ENCODE measurements at regions not wholly inside any gene's neighbourhood (a gene's known extent, or its start where the extent isn't known, plus 50 kb on each side); places are given as distances from the start of the nearest gene placed in this dataset.

- no peak overlapping the region for H3K9ac ChIP-seq (ENCODE audit: low read length)
- peak overlapping the region; percentile 41; the same call in 1 of the 2 replicates for H3K27ac ChIP-seq (ENCODE audit: low read length)
- no peaks in the 10 kb centered on the region for H3K36me3 ChIP-seq (replicated peaks; ENCODE audit: insufficient read depth, low read length)
- H3K4me1 ChIP-seq (ENCODE audit: low read length), result peaks cover 28% of the 10 kb centered on the region
- H3K9me3 ChIP-seq (replicated peaks; ENCODE audit: insufficient read depth, low read length), result no peaks in the 10 kb centered on the region
- TF ChIP-seq CTCF (IDR thresholded peaks at IDR 0.05; ENCODE audit: low read length) (no peak), EZH2phosphoT487 (IDR thresholded peaks at IDR 0.05; ENCODE audit: low read length) (no peak), EZH2 (optimal IDR thresholded peaks at IDR 0.05; ENCODE audit: low read depth, low read length) (no peak)
- H3K27me3 ChIP-seq (replicated peaks; ENCODE audit: insufficient read depth, low read length), result no peaks in the 10 kb centered on the region
- H4K20me1 ChIP-seq (ENCODE audit: insufficient read depth, low read length), result no peaks in the 10 kb centered on the region
- H3F3A ChIP-seq (ENCODE audit: insufficient read depth, low read length), result peaks cover 14% of the 10 kb centered on the region
- peak; percentile 68 for DNase-seq
- H3K79me2 ChIP-seq (ENCODE audit: low read length), result no peaks in the 10 kb centered on the region
- H3K4me3 ChIP-seq (ENCODE audit: low read length), result peak overlapping the region; percentile 13; the same call in 1 of the 2 replicates
- H2AFZ ChIP-seq (ENCODE audit: low read length), result no peak overlapping the region
- peak overlapping the region; percentile 57 for H3K4me2 ChIP-seq (ENCODE audit: low read depth, low read length)
- no peaks in the 10 kb centered on the region for H3K9me2 ChIP-seq (replicated peaks; ENCODE audit: insufficient read depth, low read length)
These were observed 633.7 kb downstream of the MECOM start for GRCh38 chr3:169029674-169030285.

DNA sequence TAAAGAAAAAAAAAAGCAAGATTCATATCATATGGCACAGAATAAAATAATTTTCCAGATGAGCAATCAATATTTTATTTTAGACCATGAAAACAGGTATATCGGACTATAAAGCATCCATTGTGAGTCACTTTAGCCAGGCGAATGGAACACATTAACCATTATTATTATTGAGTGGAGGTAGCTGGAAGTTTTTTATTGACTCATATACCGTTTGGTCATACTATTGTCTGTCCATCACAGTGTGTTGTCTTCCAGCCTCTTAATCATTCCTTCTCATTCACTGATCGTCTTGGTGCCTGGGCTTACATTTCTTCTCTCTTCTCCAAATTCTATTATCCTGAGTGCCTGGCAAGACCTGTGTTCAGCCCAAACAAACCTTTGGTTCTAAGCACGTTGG is 634.8 kb downstream of the MECOM start:
- Histone ChIP-seq H3K27ac (ENCODE audit: low read length) (no peak overlapping the region), H3K9me3 (replicated peaks; ENCODE audit: insufficient read depth, low read length) (no peaks in the 10 kb centered on the region), H3K4me1 (ENCODE audit: low read length) (peaks cover 28% of the 10 kb centered on the region), H3F3A (ENCODE audit: insufficient read depth, low read length) (peaks cover 14% of the 10 kb centered on the region), H4K20me1 (ENCODE audit: insufficient read depth, low read length) (no peaks in the 10 kb centered on the region), H3K27me3 (replicated peaks; ENCODE audit: insufficient read depth, low read length) (no peaks in the 10 kb centered on the region), H3K4me2 (ENCODE audit: low read depth, low read length) (peak overlapping the region; percentile 57), H2AFZ (ENCODE audit: low read length) (no peak overlapping the region), H3K4me3 (ENCODE audit: low read length) (no peak overlapping the region), H3K9me2 (replicated peaks; ENCODE audit: insufficient read depth, low read length) (no peaks in the 10 kb centered on the region), H3K36me3 (replicated peaks; ENCODE audit: insufficient read depth, low read length) (no peaks in the 10 kb centered on the region), H3K79me2 (ENCODE audit: low read length) (no peaks in the 10 kb centered on the region), H3K9ac (ENCODE audit: low read length) (no peak overlapping the region)
- DNase-seq, result no peak
- TF ChIP-seq CTCF (IDR thresholded peaks at IDR 0.05; ENCODE audit: low read length) (no peak), EZH2 (optimal IDR thresholded peaks at IDR 0.05; ENCODE audit: low read depth, low read length) (no peak), EZH2phosphoT487 (IDR thresholded peaks at IDR 0.05; ENCODE audit: low read length) (no peak)

DNA sequence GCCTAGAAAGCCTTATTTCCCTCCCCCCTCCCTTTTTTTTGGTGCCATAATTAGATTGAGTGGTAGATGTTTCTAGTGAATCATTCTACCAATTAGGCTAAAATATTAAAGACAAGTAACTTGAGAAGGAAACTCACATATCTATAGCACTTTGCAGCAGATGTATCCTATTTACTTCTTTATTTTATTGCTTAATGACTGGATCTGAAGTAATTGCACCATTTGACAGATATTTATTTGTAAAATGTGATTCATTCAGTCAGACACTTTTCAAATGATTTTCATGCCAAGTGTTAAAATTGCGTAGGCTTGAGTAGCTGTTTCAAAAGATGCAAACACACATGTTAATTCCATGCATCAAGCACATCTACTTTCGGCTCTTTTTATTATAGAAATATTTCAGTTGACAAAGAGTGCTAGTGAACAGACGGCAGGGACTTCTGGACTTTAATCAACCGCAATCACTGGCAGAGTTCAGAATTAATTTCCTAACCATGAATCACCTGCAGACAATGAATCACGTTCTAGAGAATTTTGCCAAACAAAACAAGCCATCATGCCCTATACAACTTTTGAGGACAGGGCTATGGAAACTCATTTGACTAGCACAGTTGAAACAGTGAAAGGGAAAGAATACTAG is 636.8 kb downstream of the MECOM start:
- no peaks in the 10 kb centered on the region for H3K27me3 ChIP-seq (replicated peaks; ENCODE audit: insufficient read depth, low read length)
- no peaks in the 10 kb centered on the region for H3K36me3 ChIP-seq (replicated peaks; ENCODE audit: insufficient read depth, low read length)
- H3K4me2 ChIP-seq (ENCODE audit: low read depth, low read length), result no peak overlapping the region; the same call in 1 of the 2 replicates
- no peaks in the 10 kb centered on the region for H3K9me2 ChIP-seq (replicated peaks; ENCODE audit: insufficient read depth, low read length)
- TF ChIP-seq EZH2phosphoT487 (IDR thresholded peaks at IDR 0.05; ENCODE audit: low read length) (no peak), EZH2 (optimal IDR thresholded peaks at IDR 0.05; ENCODE audit: low read depth, low read length) (no peak), CTCF (IDR thresholded peaks at IDR 0.05; ENCODE audit: low read length) (no peak)
- no peaks in the 10 kb centered on the region for H4K20me1 ChIP-seq (ENCODE audit: insufficient read depth, low read length)
- no peak overlapping the region for H3K4me3 ChIP-seq (ENCODE audit: low read length)
- no peaks in the 10 kb centered on the region for H3K79me2 ChIP-seq (ENCODE audit: low read length)
- H3K9me3 ChIP-seq (replicated peaks; ENCODE audit: insufficient read depth, low read length), result no peaks in the 10 kb centered on the region
- H2AFZ ChIP-seq (ENCODE audit: low read length), result no peak overlapping the region
- no peak overlapping the region for H3K27ac ChIP-seq (ENCODE audit: low read length)
- H3K4me1 ChIP-seq (ENCODE audit: low read length), result peaks cover 28% of the 10 kb centered on the region
- no peak overlapping the region for H3K9ac ChIP-seq (ENCODE audit: low read length)
- no peak for DNase-seq
- peaks cover 14% of the 10 kb centered on the region for H3F3A ChIP-seq (ENCODE audit: insufficient read depth, low read length)

Data from MM.1S (cell line).